ENCODE measurements at regions not wholly inside any gene's neighbourhood (a gene's known extent, or its start where the extent isn't known, plus 50 kb on each side); places are given as distances from the start of the nearest gene placed in this dataset.

- TF ChIP-seq GATA3 (IDR thresholded peaks at IDR 0.05; ENCODE audit: low read depth, low read length) = no peak
- no peak for TF ChIP-seq GATA2 (IDR thresholded peaks at IDR 0.05; ENCODE audit: low read depth, low read length)
Measured at GRCh38 chr13:103324641-103325040, 258.4 kb upstream of the SLC10A2 start.

All from SH-SY5Y (cell line).